Stimulated activated CD8-positive, alpha-beta memory T cell treated with anti-CD3 and anti-CD28 coated beads, Interleukin-7, amount 100 ng/mL, for 4 hours (primary cell): ENCODE measurements at regions not wholly inside any gene's neighbourhood (a gene's known extent, or its start where the extent isn't known, plus 50 kb on each side); places are given as distances from the start of the nearest gene placed in this dataset.
"Not testable (repeated sequence)": the region's sequence is repeated elsewhere in the genome, so short reads cannot be mapped to it uniquely, and the experiment has no call there.

Source experiments
- DNase-seq, 2 donors: peaks; one replicate each; pipeline ENCODE4 v3.0.0-alpha.2; 2020; ENCODE audit warnings: low read depth in 2 of 2

DNA sequence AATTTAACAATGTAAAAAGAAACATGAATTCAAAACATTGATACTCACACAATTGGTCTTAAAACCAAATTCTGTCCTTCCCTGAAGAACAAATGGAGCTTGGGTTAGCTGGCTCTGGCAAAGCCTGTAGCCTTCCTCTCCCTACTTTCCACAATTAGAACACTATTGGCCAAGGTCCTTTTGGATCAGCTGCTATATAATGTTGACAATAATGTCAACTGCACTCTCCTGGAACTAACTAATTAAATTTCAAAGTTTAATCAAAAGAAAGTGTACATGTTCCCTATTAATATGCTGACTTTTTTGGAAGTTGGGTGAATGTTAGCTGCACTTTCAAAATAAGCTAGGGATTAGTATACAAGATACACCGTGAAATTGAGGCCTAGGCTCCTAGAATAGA is 440.1 kb upstream of the NFE2L3 start:
- no peak for DNase-seq

GRCh38 chr7:25712500-25712899 is 439.5 kb upstream of the NFE2L3 start:
- DNase-seq = no peak

GRCh38 chr7:25714013-25714412 is 438.0 kb upstream of the NFE2L3 start:
- no peak for DNase-seq

DNA sequence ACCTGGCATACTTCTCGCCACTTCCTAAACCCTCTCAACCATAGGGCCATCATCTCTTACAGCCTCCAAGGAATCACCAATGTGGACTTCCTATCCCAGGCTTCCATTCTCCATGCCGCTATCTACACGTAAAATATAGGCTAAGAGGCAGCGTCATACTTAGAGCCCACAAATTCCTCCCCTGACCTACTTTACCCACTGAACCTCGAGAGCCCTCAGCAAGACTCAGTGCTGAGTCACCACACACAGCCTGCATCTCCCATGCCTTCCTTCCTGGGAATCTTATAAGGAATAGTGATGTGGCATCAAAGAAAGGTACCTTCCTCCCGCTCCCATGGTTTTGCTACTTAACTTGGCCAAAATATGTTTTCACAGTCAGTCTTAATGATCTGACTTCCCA is 435.6 kb upstream of the NFE2L3 start:
- DNase-seq = no peak

GRCh38 chr7:25718596-25718995 is 433.4 kb upstream of the NFE2L3 start:
- DNase-seq = no peak

DNA sequence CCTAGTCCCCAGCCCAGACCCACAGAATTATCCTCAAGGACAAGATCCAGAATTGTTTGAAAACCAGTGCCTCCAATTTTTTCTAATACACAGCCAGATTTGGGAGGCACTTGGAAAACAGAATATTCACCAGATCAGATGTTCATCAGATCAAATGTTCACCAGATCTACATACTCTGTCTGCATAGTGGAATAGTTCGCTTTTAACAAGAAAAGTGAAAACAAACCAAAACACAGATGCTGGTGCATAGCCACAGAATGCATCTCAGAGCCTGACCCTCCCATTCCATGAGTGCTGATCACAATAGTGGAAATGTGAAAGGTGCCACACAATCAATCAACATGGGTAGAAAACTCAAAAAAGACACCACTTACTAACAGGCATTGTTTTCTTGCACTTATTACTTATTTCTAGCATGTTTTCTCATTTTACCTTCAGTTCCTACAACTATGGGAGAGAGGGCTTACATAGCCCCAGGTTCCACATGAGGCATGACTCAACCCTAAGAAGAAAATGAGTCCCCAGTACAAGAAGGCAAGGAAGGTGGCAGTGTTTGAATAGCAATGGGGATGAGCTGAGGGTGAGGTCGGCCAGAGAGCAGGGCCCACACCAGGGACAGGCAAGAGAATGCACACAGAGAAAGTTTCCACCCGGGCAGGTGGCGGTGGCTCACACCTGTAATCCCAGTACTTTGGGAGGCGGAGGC is 432.7 kb upstream of the NFE2L3 start:
- no peak for DNase-seq

DNA sequence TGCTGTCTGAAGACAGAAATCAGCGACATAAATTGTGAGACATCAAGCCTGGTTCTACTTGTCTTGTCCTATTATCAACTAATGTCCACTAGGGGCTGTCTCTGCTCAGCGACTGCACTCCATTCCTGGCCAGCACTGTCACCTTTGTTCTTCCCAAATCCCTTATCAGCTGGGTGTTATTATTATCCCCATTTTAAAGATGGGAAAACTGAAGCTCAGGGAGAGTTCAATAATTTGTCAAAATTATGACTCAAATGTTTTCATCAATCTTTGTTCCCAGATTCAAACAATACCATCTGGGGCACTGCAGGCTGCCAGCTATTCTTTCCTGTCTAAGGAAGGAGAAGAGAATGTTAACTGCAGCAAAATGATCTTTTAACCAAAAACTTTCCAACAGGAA is 431.6 kb upstream of the NFE2L3 start:
- DNase-seq = no peak

GRCh38 chr7:25722856-25723255 is 429.1 kb upstream of the NFE2L3 start:
- no peak for DNase-seq

DNA sequence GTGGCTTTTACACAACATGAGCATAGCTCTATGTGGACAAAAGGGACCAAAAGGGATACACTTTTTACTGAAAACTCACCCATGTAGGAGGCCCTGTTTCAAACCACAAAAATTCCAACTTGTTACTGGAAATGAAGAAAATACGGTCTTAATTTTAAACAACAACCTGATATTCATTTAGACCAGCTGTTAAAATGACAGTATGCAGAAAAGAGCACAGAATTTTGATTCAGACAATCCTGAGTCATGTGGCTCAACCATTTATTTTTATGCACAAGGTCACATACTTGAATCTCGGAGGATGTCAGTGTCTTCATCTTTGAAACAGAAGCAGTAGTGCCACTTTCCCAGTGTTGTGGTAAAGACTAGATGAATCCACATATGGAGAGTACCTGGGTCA is 426.5 kb upstream of the NFE2L3 start:
- no peak for DNase-seq

DNA sequence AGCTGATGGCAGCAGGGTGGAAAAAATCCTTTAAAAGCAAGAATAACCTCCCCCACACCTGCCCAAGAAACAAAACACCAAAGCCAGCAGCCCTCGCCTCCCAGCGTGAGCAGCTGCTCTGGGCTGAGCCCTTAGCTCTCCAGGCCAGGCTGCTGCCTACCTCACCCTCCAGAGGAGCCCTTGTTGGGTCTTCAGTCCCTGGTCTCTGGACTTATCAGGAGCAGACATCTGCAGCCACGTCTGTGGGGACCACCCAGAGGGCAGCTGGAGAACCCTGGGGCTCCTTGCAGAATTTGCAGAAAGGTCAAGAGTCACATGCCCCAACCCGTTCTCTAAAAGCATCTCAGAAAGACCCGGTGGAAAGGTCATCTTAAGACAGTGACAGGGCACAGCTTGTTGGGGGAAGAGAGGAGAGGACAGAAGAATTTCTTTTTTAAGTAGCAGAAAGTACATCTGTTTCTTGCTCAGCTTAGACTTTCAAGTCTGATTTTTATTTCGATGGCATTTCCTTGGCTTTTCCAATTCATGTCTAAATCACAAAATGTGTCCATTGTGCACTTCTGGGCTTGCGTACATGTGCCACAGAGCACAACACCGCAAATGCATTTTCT is 425.7 kb upstream of the NFE2L3 start:
- no peak for DNase-seq

- DNase-seq = no peak
These were observed 425.2 kb upstream of the NFE2L3 start for GRCh38 chr7:25726781-25727311.

DNA sequence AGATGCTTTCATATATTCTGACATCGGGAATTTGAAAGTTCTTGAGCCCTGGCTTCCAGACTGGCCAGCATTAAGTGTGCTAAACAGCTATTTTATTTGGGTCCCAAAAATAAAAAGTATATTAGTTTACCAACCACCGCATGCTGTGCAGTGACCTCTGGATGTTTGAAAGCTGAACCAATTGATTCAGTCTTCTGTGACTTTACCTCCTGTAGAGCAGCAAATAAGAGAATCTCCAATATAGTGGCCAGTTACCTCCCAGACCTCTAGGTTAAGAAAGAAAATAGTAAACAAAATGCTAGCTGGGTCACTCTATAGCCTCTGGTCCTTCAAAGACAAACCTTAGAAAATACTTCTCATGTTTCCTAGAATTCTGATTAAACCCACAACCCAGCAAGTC is 424.6 kb upstream of the NFE2L3 start:
- no peak for DNase-seq

- DNase-seq = no peak
These were observed 424.1 kb upstream of the NFE2L3 start for GRCh38 chr7:25727876-25728275.

DNA sequence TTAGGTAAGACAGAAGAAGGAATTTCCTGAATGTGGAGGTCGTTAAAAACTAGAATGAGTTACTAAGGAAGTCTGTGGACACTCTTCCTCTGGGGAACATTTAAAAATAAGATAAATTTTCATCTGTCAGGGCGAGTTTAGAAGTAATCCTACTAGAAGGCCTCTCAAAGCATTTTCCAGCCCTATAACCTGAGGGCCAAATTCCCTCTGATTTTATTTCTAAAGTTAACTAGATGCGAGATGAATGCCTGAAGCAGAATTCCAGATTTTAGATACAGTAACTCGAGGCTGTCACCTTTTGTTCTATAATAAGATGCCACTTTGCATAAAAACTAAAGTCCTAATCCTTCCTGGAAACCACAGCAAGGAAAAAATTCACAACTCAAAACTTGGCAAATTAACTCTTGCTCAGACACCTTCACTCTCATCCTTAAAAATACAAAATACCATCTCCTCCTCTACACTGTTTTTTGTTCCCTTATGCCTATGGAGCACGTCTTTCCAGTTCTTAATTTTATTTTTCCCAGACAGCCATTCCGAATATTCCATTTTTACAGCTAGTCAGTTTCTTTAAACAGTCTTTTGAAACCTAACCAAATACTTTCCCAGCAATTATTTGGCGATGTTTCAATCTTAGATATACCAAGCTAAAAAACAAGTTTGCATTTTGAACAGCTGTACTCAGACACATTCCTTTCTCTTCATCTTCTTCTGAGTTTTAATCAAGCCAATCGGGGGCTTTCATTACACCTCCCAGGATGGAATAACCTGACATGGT is 420.7 kb upstream of the NFE2L3 start:
- DNase-seq = no peak

- no peak for DNase-seq
These were observed 420.2 kb upstream of the NFE2L3 start for GRCh38 chr7:25731846-25732245.

GRCh38 chr7:25732766-25733217 is 419.2 kb upstream of the NFE2L3 start:
- DNase-seq = no peak

GRCh38 chr7:25735674-25736242 is 416.2 kb upstream of the NFE2L3 start:
- DNase-seq = no peak

GRCh38 chr7:25738528-25738927 is 413.5 kb upstream of the NFE2L3 start:
- no peak for DNase-seq

- DNase-seq = no peak
These were observed 412.9 kb upstream of the NFE2L3 start for GRCh38 chr7:25739143-25739542.

DNA sequence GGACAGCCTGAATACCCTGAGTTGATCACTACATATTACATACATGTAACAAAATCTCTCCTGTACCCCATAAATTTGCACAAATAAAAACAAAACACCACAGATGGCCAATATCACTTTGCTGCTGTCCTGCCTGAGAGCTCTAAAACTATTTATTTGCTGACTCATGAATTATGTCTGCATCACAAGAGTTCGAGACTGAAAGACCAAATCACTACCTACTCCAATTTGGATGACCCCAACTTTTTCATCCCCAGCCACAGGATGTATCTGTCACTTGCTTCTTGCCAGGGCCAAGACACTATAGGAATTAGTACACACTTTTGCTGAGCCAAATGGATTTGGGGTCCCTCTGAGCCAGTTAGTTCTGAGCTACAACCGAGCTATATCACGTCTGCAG is 409.7 kb upstream of the NFE2L3 start:
- no peak for DNase-seq

GRCh38 chr7:25743670-25744451 is 408.1 kb upstream of the NFE2L3 start:
- not testable (repeated sequence) for DNase-seq
